HCT116 (cell line): ENCODE measurements at regions not wholly inside any gene's neighbourhood (a gene's known extent, or its start where the extent isn't known, plus 50 kb on each side); places are given as distances from the start of the nearest gene placed in this dataset.

Source experiments
- ATAC-seq: fragments of 200-7000 bp; cut with Tn5 transposase; 2 replicates; pipeline ENCODE4 v1.9.1; 2020; ENCODE audit warnings: mild to moderate bottlenecking, moderate library complexity
- BruUV-seq: library from RNA; stranded (reverse); fragments of 400-500 nt; replicated peaks from 2 replicates; lab custom pipeline; 2021; lab: Mats Ljungman, UMichigan
- CTCF ChIA-PET: fragments of 300-600 bp; sonication (Branson Sonifier 250); formaldehyde crosslinking; loops from one replicate; lab custom pipeline; 2021; ENCODE audit warnings: antibody characterized with exemption; lab: Charles Lee
- POLR2A ChIA-PET: fragments of 300-600, 350-600 bp; sonication (Branson Sonifier 250); formaldehyde crosslinking; loops from one replicate; lab custom pipeline; 2021; ENCODE audit warnings: antibody characterized with exemption; lab: Charles Lee
- RAD21 ChIA-PET, 2 experiments: fragments of 300-600 bp; sonication (Branson Sonifier 250); formaldehyde crosslinking; loops; one replicate each; lab custom pipeline; 2023; ENCODE audit warnings: low total read pairs in 2 of 2; ENCODE audit not compliant: uncharacterized antibody in 2 of 2, unreplicated experiment in 2 of 2, low non-redundant PET in 1 of 2; lab: Charles Lee
- DNase-seq: peaks from one replicate; pipeline ENCODE4 v3.0.0-alpha.2; 2010; ENCODE audit warnings: low read depth, low spot score
- H2AFZ ChIP-seq: fragments of 200-600 bp; shearing (Covaris generic), sonication (generic); 2 replicates; pipeline ENCODE4 v1.6.1; 2017; ENCODE audit warnings: low read depth, mixed run types, mixed read lengths, antibody characterized with exemption, low read length; ENCODE audit not compliant: poor library complexity, severe bottlenecking
- H3K27ac ChIP-seq: 2 replicates; pipeline ENCODE4 v1.5.1; 2012; ENCODE audit warnings: low read depth, low read length
- H3K27me3 ChIP-seq: fragments of 200-600 bp; sonication (generic); 2 replicates; pipeline ENCODE4 v1.6.1; 2016; ENCODE audit warnings: mixed run types, low read length, mixed read lengths; ENCODE audit not compliant: insufficient read depth
- H3K36me3 ChIP-seq, 2 experiments: fragments of 200-500 bp in 1 of 2; fragments of 200-600 bp in 1 of 2; sonication (Bioruptor generic) in 1 of 2; sonication (generic) in 1 of 2; 2 replicates each; pipeline versions ENCODE4 v1.5.1 to v1.6.1; 2014 to 2016; ENCODE audit warnings: low read length in 2 of 2, inconsistent platforms in 1 of 2, mixed read lengths in 1 of 2, mixed run types in 1 of 2; ENCODE audit not compliant: insufficient read depth in 2 of 2, control insufficient read depth in 1 of 2
- H3K4me1 ChIP-seq, 2 experiments: fragments of 200-600 bp in 1 of 2; sonication (generic) in 1 of 2; 2 replicates each; pipeline versions ENCODE4 v1.5.1 to v1.6.1; 2012 to 2017; ENCODE audit warnings: low read length in 2 of 2, inconsistent platforms in 1 of 2, mild to moderate bottlenecking in 1 of 2, mixed read lengths in 1 of 2, mixed run types in 1 of 2, moderate library complexity in 1 of 2; ENCODE audit not compliant: insufficient read depth in 2 of 2, control insufficient read depth in 1 of 2
- H3K4me2 ChIP-seq: fragments of 200-600 bp; sonication (generic); 2 replicates; pipeline ENCODE4 v1.6.1; 2017; ENCODE audit warnings: mixed run types, low read length, mixed read lengths
- H3K4me3 ChIP-seq, 2 experiments: fragments of 200-600 bp in 1 of 2; sonication (generic) in 1 of 2; replicated peaks in 1 of 2; 2 replicates each; pipeline ENCODE4 v1.5.1; 2011 to 2016; ENCODE audit warnings: low read length in 2 of 2, control low read depth in 1 of 2, low read depth in 1 of 2, mild to moderate bottlenecking in 1 of 2, mixed read lengths in 1 of 2, mixed run types in 1 of 2
- H3K79me2 ChIP-seq: fragments of 200-600 bp; sonication (generic); 2 replicates; pipeline ENCODE4 v1.6.1; 2017; ENCODE audit warnings: mild to moderate bottlenecking, mixed run types, low read length, moderate library complexity, mixed read lengths; ENCODE audit not compliant: insufficient read depth
- H3K9ac ChIP-seq: fragments of 200-600 bp; sonication (generic); 2 replicates; pipeline ENCODE4 v1.6.1; 2016; ENCODE audit warnings: low read length, mixed read lengths
- H3K9me2 ChIP-seq: fragments of 200-600 bp; sonication (generic), shearing (Covaris generic); 2 replicates; pipeline ENCODE4 v1.6.1; 2017; ENCODE audit warnings: mixed run types, mild to moderate bottlenecking, moderate library complexity; ENCODE audit not compliant: insufficient read depth
- H3K9me3 ChIP-seq, 2 experiments: fragments of 200-500 bp in 1 of 2; fragments of 200-600 bp in 1 of 2; sonication (Bioruptor generic) in 1 of 2; sonication (generic) in 1 of 2; 2 replicates each; pipeline ENCODE4 v1.6.1; 2014 to 2017; ENCODE audit warnings: low read length in 2 of 2, mixed read lengths in 2 of 2, inconsistent platforms in 1 of 2, low read depth in 1 of 2, mild to moderate bottlenecking in 1 of 2, mixed run types in 1 of 2, moderate library complexity in 1 of 2; ENCODE audit not compliant: control insufficient read depth in 1 of 2, insufficient read depth in 1 of 2
- H4K20me1 ChIP-seq: fragments of 200-600 bp; sonication (generic), shearing (Covaris generic); 2 replicates; pipeline ENCODE4 v1.6.1; 2017; ENCODE audit warnings: mixed run types, mild to moderate bottlenecking, moderate library complexity; ENCODE audit not compliant: insufficient read depth
- CEBPB ChIP-seq: IDR thresholded peaks from 2 replicates; pipeline ENCODE4 v1.6.1; 2012; ENCODE audit warnings: low read depth
- ELF1 ChIP-seq: IDR thresholded peaks from 2 replicates; pipeline ENCODE4 v1.6.1; 2012; ENCODE audit warnings: low read depth, borderline replicate concordance
- EZH2 ChIP-seq: fragments of 200-600 bp; sonication (generic); IDR thresholded peaks from 2 replicates; pipeline ENCODE4 v1.6.1; 2017; ENCODE audit warnings: antibody characterized with exemption, mixed run types
- POLR2A ChIP-seq: IDR thresholded peaks from 2 replicates; pipeline ENCODE4 v1.7.0; 2011; ENCODE audit warnings: borderline replicate concordance; ENCODE audit not compliant: insufficient read depth, insufficient read length; ENCODE audit errors: extremely low read depth
- POLR2AphosphoS5 ChIP-seq: IDR thresholded peaks from 2 replicates; pipeline ENCODE4 v1.6.1; 2011; ENCODE audit warnings: mild to moderate bottlenecking, low read depth, low read length, moderate library complexity
- SRF ChIP-seq: IDR thresholded peaks from 2 replicates; pipeline ENCODE4 v1.6.1; 2012; ENCODE audit warnings: low read depth
- TCF7L2 ChIP-seq: IDR thresholded peaks from 2 replicates; pipeline ENCODE4 v1.7.0; 2011; ENCODE audit warnings: borderline replicate concordance, inconsistent platforms; ENCODE audit not compliant: insufficient read depth, insufficient read length; ENCODE audit errors: extremely low read depth
- YY1 ChIP-seq: IDR thresholded peaks from 2 replicates; pipeline ENCODE4 v1.6.1; 2011; ENCODE audit warnings: low read length, low read depth, moderate library complexity, mild to moderate bottlenecking; ENCODE audit not compliant: insufficient replicate concordance; ENCODE audit errors: extremely low read depth
- intact Hi-C: fragments of 100-400 bp; cut with micrococcal nuclease; formaldehyde crosslinking; loops from 2 replicates; pipeline ENCODE4 v1.10.0; 2022

GRCh38 chr20:20967564-20968184 is 138.5 kb downstream of the LINC00237 start:
- Histone ChIP-seq H3K36me3 (no peaks in the 10 kb centered on the region), H3K27me3 (peaks cover 58% of the 10 kb centered on the region), H2AFZ (no peak overlapping the region), H3K27ac (no peak overlapping the region), H3K9ac (no peak overlapping the region), H4K20me1 (no peaks in the 10 kb centered on the region), H3K79me2 (no peaks in the 10 kb centered on the region), H3K4me3 (no peak overlapping the region), H3K9me3 (no peaks in the 10 kb centered on the region), H3K4me2 (no peak overlapping the region), H3K4me1 (no peaks in the 10 kb centered on the region), H3K9me2 (no peaks in the 10 kb centered on the region)
- TF ChIP-seq TCF7L2 = no peak
- TF ChIP-seq CEBPB = no peak
- no peak for TF ChIP-seq POLR2AphosphoS5
- no peak for TF ChIP-seq ELF1
- no peak for TF ChIP-seq SRF
- no peak for ATAC-seq
- CTCF ChIA-PET = no interaction called here
- POLR2A ChIA-PET = no interaction called here
- DNase-seq = no peak
- intact Hi-C loops = no loop called here
- BruUV-seq = no TSS peak
- RAD21 ChIA-PET = no interaction called here

- Histone ChIP-seq H3K4me2 (no peak overlapping the region), H3K27me3 (peaks cover 51% of the 10 kb centered on the region), H3K4me1 (no peaks in the 10 kb centered on the region), H3K27ac (no peak overlapping the region), H3K36me3 (no peaks in the 10 kb centered on the region), H3K9me2 (no peaks in the 10 kb centered on the region), H3K4me3 (no peak overlapping the region), H3K9me3 (no peaks in the 10 kb centered on the region), H3K9ac (no peak overlapping the region), H4K20me1 (no peaks in the 10 kb centered on the region), H2AFZ (no peak overlapping the region), H3K79me2 (no peaks in the 10 kb centered on the region)
- intact Hi-C loops = no loop called here
- no peak for ATAC-seq
- TF ChIP-seq EZH2 (no peak), POLR2A (no peak), YY1 (no peak), SRF (no peak), TCF7L2 (no peak)
- POLR2A ChIA-PET = no interaction called here
- RAD21 ChIA-PET = no interaction called here
- no peak for DNase-seq
- BruUV-seq = no TSS peak
- CTCF ChIA-PET = no interaction called here
Observed at GRCh38 chr20:20966171-20966570, 140.0 kb downstream of the LINC00237 start.
